RWPE1 (cell line): ENCODE measurements at regions not wholly inside any gene's neighbourhood (a gene's known extent, or its start where the extent isn't known, plus 50 kb on each side); places are given as distances from the start of the nearest gene placed in this dataset.

Source experiments
- CTCF ChIA-PET: fragments of 350-600 bp; sonication (Branson Sonifier 250); formaldehyde crosslinking; extraction: SDS; loops from one replicate; lab custom pipeline; 2021; lab: Yijun Ruan, JAX
- POLR2A ChIA-PET: fragments of 400-600 bp; formaldehyde crosslinking; extraction: SDS; loops from one replicate; lab custom pipeline; 2020; ENCODE audit warnings: antibody characterized with exemption; ENCODE audit not compliant: low non-redundant PET; lab: Yijun Ruan, JAX
- DNase-seq: peaks from one replicate; pipeline ENCODE4 v3.0.0; 2012; ENCODE audit warnings: low spot score
- H3K27ac ChIP-seq: fragments of 450-650 bp; 2 replicates; pipeline ENCODE4 v1.5.1; 2017
- CTCF ChIP-seq: fragments of 450-650 bp; conservative IDR thresholded peaks from 2 replicates; pipeline ENCODE4 v1.5.1; 2017; ENCODE audit warnings: low read depth, mild to moderate bottlenecking

GRCh38 chr5:24854350-24854749 is 209.6 kb upstream of the CDH10 start:
- ChIA-PET POLR2A (no interaction called here), CTCF (no interaction called here)
- no peak overlapping the region for H3K27ac ChIP-seq
- DNase-seq: peak; percentile 32
- no peak for TF ChIP-seq CTCF

DNA sequence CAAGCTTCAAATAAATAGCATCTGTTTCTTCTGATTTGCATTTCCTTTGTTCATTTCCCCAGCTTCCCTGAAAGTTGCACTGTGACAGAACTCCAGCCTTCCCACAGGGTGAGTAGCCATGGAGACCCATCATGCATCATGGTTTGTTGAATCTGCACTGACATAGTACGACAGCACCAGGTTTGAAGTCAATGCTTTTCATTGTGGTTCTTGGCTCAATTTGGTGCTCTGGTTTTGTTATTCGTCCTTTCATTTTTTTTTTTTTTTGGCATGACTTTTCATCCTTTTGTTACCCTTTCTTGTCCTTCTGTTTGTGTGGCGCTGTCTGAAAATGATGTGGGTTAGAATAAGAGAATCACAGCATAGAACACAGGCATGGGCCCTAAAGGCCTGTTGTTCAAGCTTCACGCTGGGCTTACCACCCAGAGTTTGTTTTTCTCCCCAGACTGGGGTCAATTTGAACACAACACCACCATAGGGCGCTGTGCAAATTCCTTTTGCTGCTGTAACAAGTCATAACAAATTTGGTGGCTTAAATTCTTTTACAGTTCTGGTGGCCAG is 206.2 kb upstream of the CDH10 start:
- no peak for TF ChIP-seq CTCF
- ChIA-PET CTCF (interaction anchor here (0.6 kb wide), 1 partner anchor 44 kb away, joined by 5 read pairs; no protein-coding TSS in a partner anchor), POLR2A (no interaction called here)
- no peak overlapping the region for H3K27ac ChIP-seq
- no peak for DNase-seq

DNA sequence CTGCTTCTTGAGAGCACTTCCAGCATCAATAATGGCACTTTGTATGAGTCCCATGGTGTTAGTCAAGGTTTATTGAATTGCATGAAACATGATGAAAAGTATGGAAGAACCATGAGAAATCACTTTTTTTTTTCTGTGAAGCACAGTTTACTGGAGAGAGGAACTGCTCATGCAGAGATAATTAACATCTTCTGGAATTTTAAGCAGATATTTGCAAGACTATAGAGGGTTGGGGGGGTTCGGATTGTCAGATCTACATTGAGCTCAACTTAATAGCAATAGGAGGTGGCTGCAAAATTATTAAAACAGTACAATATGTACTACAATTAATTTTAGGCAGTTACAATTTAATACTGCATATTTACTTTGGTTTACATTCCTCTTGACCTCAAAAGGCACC is 204.4 kb upstream of the CDH10 start:
- ChIA-PET POLR2A (no interaction called here), CTCF (no interaction called here)
- no peak for TF ChIP-seq CTCF
- no peak for DNase-seq
- H3K27ac ChIP-seq: no peak overlapping the region

- no peak for TF ChIP-seq CTCF
- peak; percentile 19 for DNase-seq
- ChIA-PET POLR2A (no interaction called here), CTCF (no interaction called here)
- no peak overlapping the region for H3K27ac ChIP-seq
These were observed 187.2 kb upstream of the CDH10 start for GRCh38 chr5:24831989-24832388.

DNA sequence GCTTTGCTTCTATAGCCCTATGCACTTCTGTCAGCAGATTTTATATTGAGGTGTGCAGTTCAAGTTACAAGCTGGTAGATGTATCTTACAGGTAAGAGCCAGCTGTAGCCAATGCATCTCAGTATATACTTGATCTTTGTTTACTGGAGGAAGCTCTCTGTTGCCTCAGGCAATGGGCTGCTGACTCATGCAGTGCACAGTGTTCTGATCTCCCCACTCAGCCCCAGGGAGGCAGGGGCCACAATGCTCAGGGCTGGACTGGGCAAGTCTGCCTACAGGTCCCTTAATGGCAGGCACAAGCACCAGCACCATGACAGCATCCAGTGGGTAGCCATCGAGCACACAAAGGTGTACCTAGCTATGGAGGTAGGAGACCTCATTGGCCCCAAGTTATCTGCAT is 178.8 kb upstream of the CDH10 start:
- peak; percentile 55 for DNase-seq
- POLR2A ChIA-PET: no interaction called here
- no peak overlapping the region for H3K27ac ChIP-seq
- CTCF ChIA-PET: no interaction called here
- TF ChIP-seq CTCF: no peak

DNA sequence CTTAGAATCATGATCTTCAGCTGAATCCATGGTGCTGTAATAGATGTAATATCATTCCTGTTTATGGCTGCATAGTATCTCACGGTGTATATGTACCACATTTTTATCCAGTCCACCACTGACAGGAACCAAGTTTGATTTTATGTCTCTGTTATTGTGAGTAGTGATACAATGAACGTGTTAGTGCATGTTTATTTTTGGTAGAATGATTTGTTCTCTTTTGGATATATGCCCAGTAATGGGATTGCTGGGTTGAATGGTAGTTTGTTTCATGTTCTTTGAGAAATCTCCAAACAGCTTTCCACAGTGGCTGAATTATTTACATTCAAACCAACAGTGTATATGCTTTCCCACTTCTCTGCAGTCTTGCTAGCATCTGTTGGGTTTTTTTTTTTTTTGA is 175.1 kb upstream of the CDH10 start:
- CTCF ChIA-PET: no interaction called here
- no peak for TF ChIP-seq CTCF
- POLR2A ChIA-PET: no interaction called here
- no peak overlapping the region for H3K27ac ChIP-seq
- no peak for DNase-seq

GRCh38 chr5:24817966-24818365 is 173.2 kb upstream of the CDH10 start:
- ChIA-PET CTCF (no interaction called here), POLR2A (no interaction called here)
- no peak for DNase-seq
- TF ChIP-seq CTCF: no peak
- no peak overlapping the region for H3K27ac ChIP-seq
